Transverse colon (tissue), 4 donors: ENCODE measurements at regions not wholly inside any gene's neighbourhood (a gene's known extent, or its start where the extent isn't known, plus 50 kb on each side); places are given as distances from the start of the nearest gene placed in this dataset.
"Not testable (repeated sequence)": the region's sequence is repeated elsewhere in the genome, so short reads cannot be mapped to it uniquely, and the experiment has no call there.

Experiments
- DNase-seq: peaks from one replicate; pipeline ENCODE4 v3.0.0-alpha.2; 2019
- H3K27ac ChIP-seq, 4 donors: fragments of 200-600 bp; sonication (generic); 2 replicates each; pipeline ENCODE4 v1.5.1; 2016 to 2018; ENCODE audit warnings: inconsistent platforms in 4 of 4
- H3K27me3 ChIP-seq: fragments of 200-600 bp; sonication (generic); 2 replicates; pipeline ENCODE4 v1.5.1; 2017; ENCODE audit warnings: inconsistent platforms
- H3K36me3 ChIP-seq, 4 donors: fragments of 200-600 bp; sonication (generic); 2 replicates each; pipeline ENCODE4 v1.5.1; 2017 to 2019; ENCODE audit warnings: inconsistent platforms in 4 of 4
- H3K4me1 ChIP-seq, 4 donors: fragments of 200-600 bp; sonication (generic); 2 replicates each; pipeline ENCODE4 v1.5.1; 2017 to 2020; ENCODE audit warnings: inconsistent platforms in 4 of 4
- H3K4me3 ChIP-seq, 4 donors: fragments of 200-600 bp; sonication (generic); 1 replicate in 1 of 4; 2 replicates in 3 of 4; pipeline versions ENCODE4 v1.5.1 to v1.6.1; 2017 to 2019; ENCODE audit warnings: inconsistent platforms in 4 of 4
- H3K9me3 ChIP-seq, 2 donors: fragments of 200-600 bp; sonication (generic); 2 replicates each; pipeline ENCODE4 v1.5.1; 2017 to 2019; ENCODE audit warnings: inconsistent platforms in 2 of 2
- EP300 ChIP-seq: sonication (generic); formaldehyde crosslinking; IDR thresholded peaks from one replicate; pipeline ENCODE4 v1.6.1; 2017; ENCODE audit warnings: antibody characterized with exemption, low read depth
- POLR2A ChIP-seq: fragments of 450-650 bp; IDR thresholded peaks from one replicate; pipeline ENCODE4 v1.6.1; 2016; ENCODE audit warnings: antibody characterized with exemption, mild to moderate bottlenecking, moderate library complexity
- POLR2AphosphoS5 ChIP-seq, 3 donors: sonication (generic); formaldehyde crosslinking; IDR thresholded peaks; one replicate each; pipeline ENCODE4 v1.6.1; 2016; ENCODE audit warnings: antibody characterized with exemption in 3 of 3
- WGBS, 2 donors: methylation state at CpG; one replicate each; pipeline ENCODE4 v1.1.5; 2018; ENCODE audit warnings: low coverage in 1 of 2; 5-methylcytosine and 5-hydroxymethylcytosine counted together
- in situ Hi-C, 4 donors: fragments of 200-750 bp; cut with MboI; loops; one replicate each; pipeline versions ENCODE4 v1.15.0 to v1.15.1; 2017; ENCODE audit warnings: low sequenced_read_pairs in 3 of 4, low pct_ligation_motif_present in 1 of 4, low pct_unique_long_range_greater_than_20kb in 1 of 4
- intact Hi-C: fragments of 100-400 bp; cut with DNase I; formaldehyde crosslinking; loops from one replicate; pipeline ENCODE4 v1.15.1; 2023; ENCODE audit warnings: low total_unique reads
- TF ChIP-seq, protein P1 (sequence below), 5 experiments: fragments of 200-600 bp in 3 of 5; fragments of 450-650 bp in 2 of 5; sonication (generic) in 3 of 5; IDR thresholded peaks; 1 replicate in 2 of 5; 2 replicates in 3 of 5; pipeline ENCODE4 v1.5.1; 2016 to 2017; ENCODE audit warnings: antibody characterized with exemption in 5 of 5, inconsistent platforms in 3 of 5, mild to moderate bottlenecking in 2 of 5, moderate library complexity in 1 of 5

DNA sequence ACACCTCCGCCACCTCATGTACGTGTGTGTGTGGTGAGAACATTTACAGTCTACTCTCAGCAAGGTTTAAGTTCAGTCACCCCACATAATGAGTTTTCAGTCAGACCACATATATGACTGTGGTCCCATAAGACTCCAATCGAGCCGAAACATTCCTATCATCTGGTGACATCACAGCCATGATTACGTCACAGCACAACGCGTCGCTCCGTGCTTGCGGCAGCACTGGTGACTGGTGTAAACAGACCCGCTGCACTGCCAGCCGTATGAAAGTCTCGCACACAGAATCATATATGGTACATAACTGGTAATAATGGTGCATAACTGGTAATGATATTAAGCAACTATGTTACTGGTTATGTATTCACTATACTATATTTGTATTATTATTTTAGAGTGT lies 150.7 kb downstream of the DLL1 start:
- Histone ChIP-seq H3K9me3 (peaks cover 0 to 6% of the 10 kb centered on the region in 2 donors), H3K4me3 (no peak overlapping the region), H3K27me3 (no peaks in the 10 kb centered on the region), H3K4me1 (no peaks in the 10 kb centered on the region), H3K36me3 (no peaks in the 10 kb centered on the region), H3K27ac (no peak overlapping the region)
- in situ Hi-C loops = no loop called here
- intact Hi-C loops = no loop called here
- TF ChIP-seq, protein P1, sequence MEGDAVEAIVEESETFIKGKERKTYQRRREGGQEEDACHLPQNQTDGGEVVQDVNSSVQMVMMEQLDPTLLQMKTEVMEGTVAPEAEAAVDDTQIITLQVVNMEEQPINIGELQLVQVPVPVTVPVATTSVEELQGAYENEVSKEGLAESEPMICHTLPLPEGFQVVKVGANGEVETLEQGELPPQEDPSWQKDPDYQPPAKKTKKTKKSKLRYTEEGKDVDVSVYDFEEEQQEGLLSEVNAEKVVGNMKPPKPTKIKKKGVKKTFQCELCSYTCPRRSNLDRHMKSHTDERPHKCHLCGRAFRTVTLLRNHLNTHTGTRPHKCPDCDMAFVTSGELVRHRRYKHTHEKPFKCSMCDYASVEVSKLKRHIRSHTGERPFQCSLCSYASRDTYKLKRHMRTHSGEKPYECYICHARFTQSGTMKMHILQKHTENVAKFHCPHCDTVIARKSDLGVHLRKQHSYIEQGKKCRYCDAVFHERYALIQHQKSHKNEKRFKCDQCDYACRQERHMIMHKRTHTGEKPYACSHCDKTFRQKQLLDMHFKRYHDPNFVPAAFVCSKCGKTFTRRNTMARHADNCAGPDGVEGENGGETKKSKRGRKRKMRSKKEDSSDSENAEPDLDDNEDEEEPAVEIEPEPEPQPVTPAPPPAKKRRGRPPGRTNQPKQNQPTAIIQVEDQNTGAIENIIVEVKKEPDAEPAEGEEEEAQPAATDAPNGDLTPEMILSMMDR (IDR thresholded peaks at IDR 0.05) = no peak
- TF ChIP-seq POLR2AphosphoS5 (IDR thresholded peaks at IDR 0.05) = no peak
- no peak for TF ChIP-seq POLR2A
- no peak for TF ChIP-seq EP300
- DNase-seq = no peak
- WGBS, 2 donors = 91 to 93% methylated on average over 12 to 13 of the region's 13 CpGs

DNA sequence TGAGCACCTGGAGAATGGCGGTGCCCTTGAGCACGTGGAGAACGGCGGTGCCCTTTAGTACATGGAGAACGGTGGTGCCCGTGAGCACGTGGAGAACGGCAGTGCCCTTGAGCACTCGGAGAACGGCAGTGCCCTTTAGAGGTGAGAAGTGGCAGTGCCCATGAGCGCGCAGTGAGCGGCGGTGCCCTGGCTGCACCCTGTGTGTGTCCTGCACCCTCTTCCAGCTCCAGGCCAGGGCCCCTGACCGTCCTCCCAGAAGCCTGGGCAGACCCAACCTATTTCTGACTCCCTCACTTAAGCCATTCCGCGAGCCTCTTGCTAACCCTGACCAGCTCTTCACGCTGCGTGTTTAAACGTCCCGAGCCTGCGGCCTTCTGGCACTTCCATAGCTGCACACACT lies 151.3 kb downstream of the DLL1 start:
- intact Hi-C loops = no loop called here
- H3K36me3 ChIP-seq = no peaks in the 10 kb centered on the region
- 95 to 100% methylated on average over 4 to 22 of the region's 22 CpGs for WGBS, 2 donors

DNA sequence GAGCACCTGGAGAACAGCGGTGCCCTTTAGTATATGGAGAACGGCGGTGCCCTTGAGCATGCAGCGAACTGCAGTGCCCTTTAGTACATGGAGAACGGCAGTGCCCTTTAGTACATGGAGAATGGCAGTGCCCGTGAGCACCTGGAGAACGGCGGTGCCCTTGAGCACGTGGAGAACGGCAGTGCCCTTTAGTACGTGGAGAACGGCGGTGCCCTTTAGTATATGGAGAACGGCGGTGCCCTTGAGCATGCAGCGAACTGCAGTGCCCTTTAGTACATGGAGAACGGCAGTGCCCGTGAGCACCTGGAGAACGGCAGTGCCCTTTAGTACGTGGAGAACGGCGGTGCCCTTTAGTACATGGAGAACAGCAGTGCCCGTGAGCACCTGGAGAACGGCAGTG lies 151.8 kb downstream of the DLL1 start:
- DNase-seq = not testable (repeated sequence)
- 89% methylated on average over 24 of the region's 24 CpGs; no CpG with 5 or more reads in 1 of the 2 donors for WGBS, 2 donors

More for the DNA sequence above, 151.3 kb downstream of the DLL1 start:
- DNase-seq = no peak
- H3K4me3 ChIP-seq = no peak overlapping the region
- no peak for TF ChIP-seq EP300
- TF ChIP-seq POLR2AphosphoS5 (IDR thresholded peaks at IDR 0.05) = no peak
- TF ChIP-seq, protein P1 (IDR thresholded peaks at IDR 0.05) = no peak
- no peak for TF ChIP-seq POLR2A
- H3K27ac ChIP-seq = no peak overlapping the region
- in situ Hi-C loops = no loop called here
- H3K27me3 ChIP-seq = no peaks in the 10 kb centered on the region
- peaks cover 0 to 6% of the 10 kb centered on the region in 2 donors for H3K9me3 ChIP-seq
- no peaks in the 10 kb centered on the region for H3K4me1 ChIP-seq

DNA sequence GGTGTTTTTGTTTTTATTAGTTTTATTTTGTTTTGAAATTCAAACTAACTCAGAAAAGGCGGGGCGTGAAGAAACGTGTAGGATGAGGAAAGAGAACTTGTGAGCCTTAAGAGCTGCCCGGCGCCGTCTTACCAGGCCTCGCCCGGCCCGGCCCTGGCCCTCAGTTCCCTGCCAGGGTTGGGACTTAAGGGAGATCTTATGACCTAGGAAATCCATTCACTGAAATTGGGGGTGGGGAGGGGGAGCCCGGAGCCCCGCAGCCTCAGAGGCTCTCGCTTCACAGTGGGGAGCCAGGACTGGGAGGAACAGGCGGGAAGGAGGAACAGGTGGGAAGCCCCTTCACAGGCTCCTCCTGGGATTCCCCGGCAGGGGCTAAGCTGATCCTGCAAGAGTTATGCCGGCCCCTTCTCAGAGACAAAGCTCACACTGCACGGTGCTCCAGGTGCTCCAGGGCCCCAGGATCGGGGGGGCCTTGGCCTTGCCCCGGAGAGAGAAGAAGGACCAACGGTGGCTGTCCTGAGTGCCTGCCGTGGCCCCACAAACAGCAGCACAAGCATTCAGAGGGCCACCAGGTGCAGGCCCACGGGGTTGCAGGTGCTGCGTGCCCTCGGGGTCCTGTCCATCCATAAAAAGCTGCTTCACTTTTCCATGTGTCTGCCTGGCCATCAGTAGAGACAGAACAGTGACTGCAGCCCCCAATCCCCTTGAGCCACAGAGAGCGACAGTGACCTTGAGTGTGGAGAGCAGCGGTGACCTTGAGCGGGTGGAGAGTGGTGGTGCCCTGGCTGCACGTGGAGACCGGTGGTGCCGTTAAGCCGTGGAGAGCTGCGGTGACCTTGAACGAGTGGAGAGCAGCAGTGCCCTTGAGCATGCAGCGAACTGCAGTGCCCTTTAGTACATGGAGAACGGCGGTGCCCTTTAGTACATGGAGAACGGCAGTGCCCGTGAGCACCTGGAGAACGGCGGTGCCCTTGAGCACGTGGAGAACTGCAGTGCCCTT lies 152.7 kb downstream of the DLL1 start:
- Histone ChIP-seq H3K27ac (peak overlapping the region; percentile 31 to 59 (median 46)), H3K4me1 (no peaks in the 10 kb centered on the region), H3K4me3 (no peak overlapping the region), H3K27me3 (no peaks in the 10 kb centered on the region), H3K36me3 (no peaks in the 10 kb centered on the region), H3K9me3 (no peaks in the 10 kb centered on the region)
- TF ChIP-seq EP300 (no peak), POLR2AphosphoS5 (IDR thresholded peaks at IDR 0.05) (no peak), POLR2A (no peak)
- TF ChIP-seq, protein P1 (IDR thresholded peaks at IDR 0.05) = no peak
- 74 to 91% methylated on average over 3 to 40 of the region's 40 CpGs for WGBS, 2 donors
- no peak for DNase-seq
- in situ Hi-C loops (no loop called here), intact Hi-C loops (no loop called here)

More for the DNA sequence above, 151.8 kb downstream of the DLL1 start:
- H3K36me3 ChIP-seq, H3K4me1 ChIP-seq, H3K9me3 ChIP-seq, in situ Hi-C loops, intact Hi-C loops, H3K4me3 ChIP-seq, H3K27ac ChIP-seq, H3K27me3 ChIP-seq: not testable (repeated sequence)
